ENCODE measurements at regions not wholly inside any gene's neighbourhood (a gene's known extent, or its start where the extent isn't known, plus 50 kb on each side); places are given as distances from the start of the nearest gene placed in this dataset.

- TF ChIP-seq CTCF (IDR thresholded peaks at IDR 0.05) (no peak), POLR2A (IDR thresholded peaks at IDR 0.05) (no peak)
Measured at GRCh38 chr7:33764752-33765451, 140.4 kb upstream of the BMPER start.
